Vagina (tissue), 2 donors: ENCODE measurements at regions not wholly inside any gene's neighbourhood (a gene's known extent, or its start where the extent isn't known, plus 50 kb on each side); places are given as distances from the start of the nearest gene placed in this dataset.

Source experiments
- DNase-seq, 2 donors: peaks; one replicate each; pipeline ENCODE4 v3.0.0-alpha.2; 2017; ENCODE audit errors: extremely low spot score in 2 of 2
- H3K27ac ChIP-seq: fragments of 200-600 bp; sonication (generic); one replicate; pipeline ENCODE4 v1.5.1; 2019
- H3K27me3 ChIP-seq: fragments of 200-600 bp; sonication (generic); one replicate; pipeline ENCODE4 v1.5.1; 2019
- H3K36me3 ChIP-seq, 2 donors: fragments of 200-600 bp; sonication (generic); one replicate each; pipeline ENCODE4 v1.5.1; 2017 to 2019
- H3K4me1 ChIP-seq: fragments of 200-600 bp; sonication (generic); one replicate; pipeline ENCODE4 v1.5.1; 2019
- H3K4me3 ChIP-seq, 2 donors: fragments of 200-600 bp; sonication (generic); 1 replicate in 1 of 2; 2 replicates in 1 of 2; pipeline ENCODE4 v1.5.1; 2016 to 2019
- H3K9me3 ChIP-seq: fragments of 200-600 bp; sonication (generic); one replicate; pipeline ENCODE4 v1.5.1; 2019
- CTCF ChIP-seq, 3 experiments: fragments of 450-650 bp in 2 of 3; fragments of 200-600 bp in 1 of 3; sonication (generic) in 1 of 3; IDR thresholded peaks; one replicate each; pipeline ENCODE4 v1.5.1; 2017 to 2019; ENCODE audit warnings: antibody characterized with exemption in 3 of 3, mild to moderate bottlenecking in 2 of 3, moderate library complexity in 2 of 3
- POLR2A ChIP-seq, 2 donors: fragments of 450-650 bp; IDR thresholded peaks; one replicate each; pipeline ENCODE4 v1.6.1; 2017; ENCODE audit warnings: antibody characterized with exemption in 2 of 2, mild to moderate bottlenecking in 2 of 2, moderate library complexity in 2 of 2
- POLR2AphosphoS5 ChIP-seq, 2 donors: sonication (generic); formaldehyde crosslinking; IDR thresholded peaks; one replicate each; pipeline ENCODE4 v1.9.0; 2017; ENCODE audit warnings: antibody characterized with exemption in 2 of 2, mild to moderate bottlenecking in 2 of 2, low read depth in 1 of 2; ENCODE audit not compliant: insufficient read depth in 1 of 2
- intact Hi-C: fragments of 100-400 bp; cut with DNase I; formaldehyde crosslinking; loops from one replicate; pipeline ENCODE4 v1.15.1; 2023

DNA sequence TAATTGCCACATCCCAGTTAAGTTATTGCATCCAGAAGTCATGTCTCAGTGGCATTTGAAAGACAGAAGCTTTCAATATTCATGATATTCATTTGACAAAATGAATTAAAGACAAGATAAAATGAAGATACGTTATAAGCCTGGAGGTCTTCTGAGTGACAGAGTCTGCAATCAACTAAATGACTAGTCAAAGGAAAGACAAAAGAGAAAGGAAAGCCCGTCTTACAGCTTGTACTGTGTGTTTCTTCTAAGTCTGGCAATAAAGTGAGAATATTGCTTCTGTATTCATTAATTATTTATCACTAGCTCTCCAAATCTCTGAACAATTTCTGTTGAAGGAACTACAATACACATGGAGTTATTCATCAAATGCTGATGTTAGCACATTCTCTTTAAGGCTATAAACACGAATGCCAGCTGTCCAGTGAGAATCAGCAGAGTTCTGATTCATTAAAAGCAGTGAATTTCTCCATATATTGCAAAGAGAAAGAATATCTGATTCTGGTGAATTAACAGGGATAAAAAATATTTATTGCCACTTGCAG is 70.7 kb downstream of the ATXN7L3B start:
- no peaks in the 10 kb centered on the region for H3K36me3 ChIP-seq
- intact Hi-C loops = no loop called here
- TF ChIP-seq POLR2A (IDR thresholded peaks at IDR 0.05) (no peak), POLR2AphosphoS5 (IDR thresholded peaks at IDR 0.05; ENCODE audit: insufficient read depth in 1 of 2, low read depth in 1 of 2) (no peak)
- DNase-seq = no peak
- no peaks in the 10 kb centered on the region for H3K4me1 ChIP-seq
- H3K4me3 ChIP-seq = no peak overlapping the region
- H3K27ac ChIP-seq = no peak overlapping the region
- no peaks in the 10 kb centered on the region for H3K9me3 ChIP-seq
- H3K27me3 ChIP-seq = no peaks in the 10 kb centered on the region

DNA sequence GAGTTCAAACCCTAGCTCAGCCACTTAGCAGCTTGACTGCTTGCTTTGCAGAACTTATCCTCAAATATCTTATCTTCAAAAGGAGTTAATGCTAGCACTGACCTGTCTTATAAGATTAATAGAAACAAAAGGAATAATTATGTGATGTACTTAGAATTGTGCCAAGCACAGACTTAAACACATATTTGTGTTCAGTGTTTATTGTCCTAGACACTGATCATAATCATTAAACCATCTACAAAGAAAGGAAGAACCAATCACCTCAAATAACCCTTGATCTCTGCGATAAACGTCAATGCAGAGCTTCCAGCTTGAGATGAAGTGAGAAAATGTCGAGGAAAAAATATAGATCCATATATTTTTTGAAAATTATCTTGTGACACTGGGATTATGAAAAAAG is 73.1 kb downstream of the ATXN7L3B start:
- no peak for TF ChIP-seq POLR2A (IDR thresholded peaks at IDR 0.05)
- no peak for TF ChIP-seq POLR2AphosphoS5 (IDR thresholded peaks at IDR 0.05; ENCODE audit: insufficient read depth in 1 of 2, low read depth in 1 of 2)
- no peak for TF ChIP-seq CTCF (IDR thresholded peaks at IDR 0.05)
- Histone ChIP-seq H3K27ac (no peak overlapping the region), H3K27me3 (no peaks in the 10 kb centered on the region), H3K4me3 (no peak overlapping the region), H3K9me3 (no peaks in the 10 kb centered on the region), H3K4me1 (no peaks in the 10 kb centered on the region), H3K36me3 (no peaks in the 10 kb centered on the region)
- intact Hi-C loops = no loop called here
- no peak for DNase-seq

DNA sequence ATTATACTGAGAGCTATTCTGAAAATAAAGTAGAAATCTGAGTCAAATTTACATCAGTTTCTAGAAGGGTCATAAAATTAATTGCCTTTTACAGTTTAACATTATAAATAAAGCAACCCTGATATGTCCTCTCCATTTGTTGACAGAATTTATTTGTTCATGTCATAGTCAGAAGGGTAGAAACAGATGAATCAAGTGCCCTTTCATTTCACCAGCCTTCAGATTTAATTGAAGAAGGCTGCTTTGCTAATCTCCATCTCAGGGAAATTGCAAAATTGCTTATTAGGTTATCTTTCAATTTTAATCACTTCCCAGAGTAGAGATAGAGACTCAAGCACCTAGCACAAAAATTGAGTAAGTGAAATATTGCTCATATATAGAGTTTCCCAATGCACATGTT is 76.8 kb downstream of the ATXN7L3B start:
- Histone ChIP-seq H3K9me3 (no peaks in the 10 kb centered on the region), H3K27ac (no peak overlapping the region), H3K27me3 (no peaks in the 10 kb centered on the region), H3K36me3 (no peaks in the 10 kb centered on the region), H3K4me3 (no peak overlapping the region), H3K4me1 (no peaks in the 10 kb centered on the region)
- TF ChIP-seq POLR2A (IDR thresholded peaks at IDR 0.05) = no peak
- no peak for TF ChIP-seq POLR2AphosphoS5 (IDR thresholded peaks at IDR 0.05; ENCODE audit: insufficient read depth in 1 of 2, low read depth in 1 of 2)
- no peak for TF ChIP-seq CTCF (IDR thresholded peaks at IDR 0.05)
- DNase-seq = no peak
- intact Hi-C loops = no loop called here

DNA sequence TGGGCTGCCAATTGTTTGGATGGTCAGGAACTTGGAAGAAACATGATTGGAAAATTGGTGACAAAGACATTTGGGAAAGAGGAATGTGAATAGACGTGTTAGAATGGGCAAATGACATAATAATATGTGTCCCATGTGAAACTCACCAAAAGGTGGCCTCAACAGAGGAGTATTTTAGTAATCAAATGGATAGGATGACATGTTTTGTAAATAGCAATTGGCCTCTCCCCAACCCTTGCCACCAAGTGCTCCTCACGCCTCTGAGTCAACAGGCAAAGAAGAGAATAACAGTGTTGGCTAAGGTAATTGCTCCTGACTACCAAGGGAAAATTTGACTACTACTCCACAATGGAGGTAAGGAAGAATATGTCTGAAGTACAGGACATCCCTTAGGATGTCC is 81.4 kb downstream of the ATXN7L3B start:
- no peak for DNase-seq
- no peaks in the 10 kb centered on the region for H3K4me1 ChIP-seq
- intact Hi-C loops = no loop called here
- H3K4me3 ChIP-seq = no peak overlapping the region
- H3K27me3 ChIP-seq = no peaks in the 10 kb centered on the region
- no peaks in the 10 kb centered on the region for H3K9me3 ChIP-seq
- TF ChIP-seq POLR2AphosphoS5 (IDR thresholded peaks at IDR 0.05; ENCODE audit: insufficient read depth in 1 of 2, low read depth in 1 of 2) (no peak), CTCF (IDR thresholded peaks at IDR 0.05) (no peak), POLR2A (IDR thresholded peaks at IDR 0.05) (no peak)
- H3K36me3 ChIP-seq = no peaks in the 10 kb centered on the region
- no peak overlapping the region for H3K27ac ChIP-seq

DNA sequence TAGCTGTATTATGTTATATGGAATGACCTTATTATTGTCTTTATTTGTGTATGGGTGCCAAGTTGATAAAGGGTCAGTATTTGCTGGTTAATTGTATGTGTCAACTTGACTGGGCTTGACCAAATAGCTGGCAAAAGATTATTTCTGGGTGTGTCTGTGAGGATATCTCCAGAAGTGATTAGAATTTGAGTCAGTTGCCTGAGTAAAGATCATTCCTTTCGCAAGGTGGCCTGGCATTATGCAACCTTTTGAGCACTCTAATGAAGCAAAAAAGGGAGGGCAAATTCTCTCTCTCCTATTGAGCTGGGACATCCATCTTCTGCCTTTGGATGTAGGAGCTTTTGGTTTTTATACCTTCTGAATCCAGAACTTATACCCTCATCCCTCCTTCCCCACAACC is 82.2 kb downstream of the ATXN7L3B start:
- intact Hi-C loops = no loop called here

More for the DNA sequence above, 82.2 kb downstream of the ATXN7L3B start:
- Histone ChIP-seq H3K9me3 (no peaks in the 10 kb centered on the region), H3K4me3 (no peak overlapping the region), H3K36me3 (no peaks in the 10 kb centered on the region), H3K27me3 (no peaks in the 10 kb centered on the region), H3K4me1 (no peaks in the 10 kb centered on the region), H3K27ac (no peak overlapping the region)
- TF ChIP-seq CTCF (IDR thresholded peaks at IDR 0.05) (no peak), POLR2A (IDR thresholded peaks at IDR 0.05) (no peak), POLR2AphosphoS5 (IDR thresholded peaks at IDR 0.05; ENCODE audit: insufficient read depth in 1 of 2, low read depth in 1 of 2) (no peak)
- DNase-seq = no peak
